Stomach (tissue), 8 donors: ENCODE measurements at regions not wholly inside any gene's neighbourhood (a gene's known extent, or its start where the extent isn't known, plus 50 kb on each side); places are given as distances from the start of the nearest gene placed in this dataset.

Experiments
- DNase-seq, 2 donors: peaks; one replicate each; pipeline versions ENCODE4 v3.0.0 to v3.0.0-alpha.2; 2013 to 2019
- H3K27ac ChIP-seq, 5 donors: fragments of 200-600 bp in 4 of 5; sonication (generic) in 4 of 5; one replicate each; pipeline ENCODE4 v1.5.1; 2013 to 2019; ENCODE audit warnings: mild to moderate bottlenecking in 1 of 5, moderate library complexity in 1 of 5
- H3K27me3 ChIP-seq, 3 donors: fragments of 200-600 bp; sonication (generic); one replicate each; pipeline ENCODE4 v1.5.1; 2017 to 2019; ENCODE audit warnings: mixed run types in 1 of 3
- H3K36me3 ChIP-seq, 4 donors: fragments of 200-600 bp; sonication (generic); 1 replicate in 3 of 4; 2 replicates in 1 of 4; pipeline ENCODE4 v1.5.1; 2016 to 2019
- H3K4me1 ChIP-seq, 4 donors: fragments of 200-600 bp; sonication (generic); one replicate each; pipeline ENCODE4 v1.5.1; 2016 to 2019
- H3K4me3 ChIP-seq, 4 donors: fragments of 200-600 bp; sonication (generic) in 3 of 4; one replicate each; pipeline ENCODE4 v1.5.1; 2016 to 2019; ENCODE audit warnings: mild to moderate bottlenecking in 1 of 4
- H3K9me3 ChIP-seq, 4 donors: fragments of 200-600 bp; sonication (generic); one replicate each; pipeline ENCODE4 v1.5.1; 2016 to 2019
- EP300 ChIP-seq: sonication (generic); formaldehyde crosslinking; IDR thresholded peaks from one replicate; pipeline ENCODE4 v1.6.1; 2017; ENCODE audit warnings: antibody characterized with exemption
- POLR2A ChIP-seq, 4 donors: fragments of 450-650 bp; IDR thresholded peaks; one replicate each; pipeline ENCODE4 v1.6.1; 2016; ENCODE audit warnings: antibody characterized with exemption in 4 of 4, control low read depth in 2 of 4, mild to moderate bottlenecking in 1 of 4, moderate library complexity in 1 of 4
- POLR2AphosphoS5 ChIP-seq, 3 donors: sonication (generic); formaldehyde crosslinking; IDR thresholded peaks; one replicate each; pipeline ENCODE4 v1.6.1; 2016; ENCODE audit warnings: antibody characterized with exemption in 3 of 3
- WGBS, 5 donors: extraction: QIAGEN DNeasy Blood & Tissue Kit in 3 of 5; methylation state at CpG; one replicate each; pipeline versions ENCODE4 v1.1.5 to v1.1.7; 2013 to 2018; 5-methylcytosine and 5-hydroxymethylcytosine counted together
- intact Hi-C: fragments of 100-400 bp; cut with DNase I; formaldehyde crosslinking; loops from one replicate; pipeline ENCODE4 v1.15.1; 2023; ENCODE audit warnings: low total_unique reads
- TF ChIP-seq, protein P1 (sequence below), 7 experiments: fragments of 450-650 bp in 4 of 7; fragments of 200-600 bp in 3 of 7; sonication (generic) in 3 of 7; IDR thresholded peaks; one replicate each; pipeline ENCODE4 v1.5.1; 2016 to 2019; ENCODE audit warnings: antibody characterized with exemption in 7 of 7, control low read depth in 2 of 7, mild to moderate bottlenecking in 1 of 7
- donor health status: healthy with polysubstance abuse.
- donor health status: Bipolar disorder and iron deficiency.
- donor health status: healthy.

DNA sequence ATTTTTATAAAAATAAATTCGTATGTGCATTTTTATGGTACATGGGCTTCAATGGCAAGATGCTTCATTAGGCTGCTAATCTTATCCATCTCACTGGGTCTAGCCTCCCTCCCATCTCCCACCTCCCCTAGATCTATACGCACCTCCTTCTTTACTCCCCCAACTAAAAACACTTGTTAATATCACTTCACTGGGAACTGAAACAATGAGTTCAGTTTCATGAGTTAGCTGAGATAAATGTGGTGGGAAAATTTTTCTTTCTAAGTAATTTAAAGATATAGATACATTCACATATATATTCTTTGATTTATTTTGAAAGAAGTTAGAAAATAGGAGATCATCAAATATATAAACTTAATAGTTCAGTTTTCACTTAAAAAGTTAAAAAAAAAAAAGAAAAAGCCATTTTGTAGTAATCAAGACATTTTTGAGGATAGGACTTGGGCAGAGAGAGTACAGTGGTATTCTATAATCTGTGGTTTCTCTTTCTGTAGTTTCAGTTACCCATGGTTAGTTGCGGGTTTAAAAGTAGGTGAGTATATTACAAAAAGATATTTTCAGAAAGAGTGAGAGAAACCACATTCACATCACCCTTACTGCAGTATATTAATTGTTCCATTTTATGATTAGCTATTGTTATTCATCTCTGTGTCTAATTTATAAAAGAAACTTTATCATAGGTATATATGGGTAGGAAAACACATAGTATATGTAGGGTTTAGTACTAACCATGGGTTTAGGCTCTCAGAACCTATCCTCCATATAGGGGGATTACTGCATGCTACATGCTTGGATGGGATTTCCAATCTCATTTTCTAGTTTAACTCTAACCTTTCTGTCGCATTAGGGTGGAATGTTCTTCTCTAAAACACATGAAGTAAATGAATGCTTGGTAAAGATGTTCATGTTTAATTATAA, 316.0 kb upstream of the CBLB start:
- Histone ChIP-seq H3K4me1 (no peaks in the 10 kb centered on the region), H3K27ac (no peak overlapping the region), H3K36me3 (no peaks in the 10 kb centered on the region), H3K4me3 (no peak overlapping the region), H3K9me3 (no peaks in the 10 kb centered on the region), H3K27me3 (no peaks in the 10 kb centered on the region)
- intact Hi-C loops: no loop called here
- DNase-seq: no peak
- TF ChIP-seq, protein P1, sequence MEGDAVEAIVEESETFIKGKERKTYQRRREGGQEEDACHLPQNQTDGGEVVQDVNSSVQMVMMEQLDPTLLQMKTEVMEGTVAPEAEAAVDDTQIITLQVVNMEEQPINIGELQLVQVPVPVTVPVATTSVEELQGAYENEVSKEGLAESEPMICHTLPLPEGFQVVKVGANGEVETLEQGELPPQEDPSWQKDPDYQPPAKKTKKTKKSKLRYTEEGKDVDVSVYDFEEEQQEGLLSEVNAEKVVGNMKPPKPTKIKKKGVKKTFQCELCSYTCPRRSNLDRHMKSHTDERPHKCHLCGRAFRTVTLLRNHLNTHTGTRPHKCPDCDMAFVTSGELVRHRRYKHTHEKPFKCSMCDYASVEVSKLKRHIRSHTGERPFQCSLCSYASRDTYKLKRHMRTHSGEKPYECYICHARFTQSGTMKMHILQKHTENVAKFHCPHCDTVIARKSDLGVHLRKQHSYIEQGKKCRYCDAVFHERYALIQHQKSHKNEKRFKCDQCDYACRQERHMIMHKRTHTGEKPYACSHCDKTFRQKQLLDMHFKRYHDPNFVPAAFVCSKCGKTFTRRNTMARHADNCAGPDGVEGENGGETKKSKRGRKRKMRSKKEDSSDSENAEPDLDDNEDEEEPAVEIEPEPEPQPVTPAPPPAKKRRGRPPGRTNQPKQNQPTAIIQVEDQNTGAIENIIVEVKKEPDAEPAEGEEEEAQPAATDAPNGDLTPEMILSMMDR (IDR thresholded peaks at IDR 0.05): no peak
- TF ChIP-seq POLR2A (IDR thresholded peaks at IDR 0.05) (no peak), POLR2AphosphoS5 (IDR thresholded peaks at IDR 0.05) (no peak), EP300 (no peak)
- 77 to 89% (median 87%) methylated on average over 4 of the region's 4 CpGs for WGBS, 5 donors

DNA sequence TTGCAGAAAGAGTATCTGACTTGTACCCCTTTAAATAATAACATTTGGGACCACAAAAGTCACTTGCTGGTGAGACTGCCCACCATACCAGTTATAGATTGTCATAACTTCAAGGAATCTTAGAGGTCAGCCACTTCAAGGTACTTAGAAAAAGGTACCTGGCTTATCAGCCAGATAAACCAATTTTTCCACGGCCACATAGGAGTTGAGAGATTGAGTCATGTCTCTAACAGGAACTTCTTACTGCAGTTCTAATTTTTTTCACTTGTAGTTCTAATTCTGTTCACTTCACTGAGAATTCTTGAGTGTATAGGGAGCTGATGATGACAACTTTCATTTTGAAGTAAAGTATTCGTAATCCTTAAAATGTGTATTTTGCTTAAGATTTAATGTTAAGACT, 317.1 kb upstream of the CBLB start:
- DNase-seq: no peak
- 62 to 81% (median 70%) methylated on average over 2 of the region's 2 CpGs for WGBS, 5 donors
- Histone ChIP-seq H3K36me3 (no peaks in the 10 kb centered on the region), H3K27me3 (no peaks in the 10 kb centered on the region), H3K4me1 (no peaks in the 10 kb centered on the region), H3K4me3 (no peak overlapping the region), H3K9me3 (no peaks in the 10 kb centered on the region), H3K27ac (no peak overlapping the region)
- intact Hi-C loops: no loop called here
- TF ChIP-seq POLR2A (IDR thresholded peaks at IDR 0.05) (no peak), POLR2AphosphoS5 (IDR thresholded peaks at IDR 0.05) (no peak), EP300 (no peak)
- TF ChIP-seq, protein P1 (IDR thresholded peaks at IDR 0.05): no peak

- no peaks in the 10 kb centered on the region for H3K36me3 ChIP-seq
- H3K4me3 ChIP-seq: no peak overlapping the region
- intact Hi-C loops: no loop called here
- DNase-seq: no peak
- 64 to 83% (median 75%) methylated on average over 2 of the region's 2 CpGs for WGBS, 5 donors
- TF ChIP-seq EP300 (no peak), POLR2A (IDR thresholded peaks at IDR 0.05) (no peak), POLR2AphosphoS5 (IDR thresholded peaks at IDR 0.05) (no peak)
- TF ChIP-seq, protein P1 (IDR thresholded peaks at IDR 0.05): no peak
- no peaks in the 10 kb centered on the region for H3K4me1 ChIP-seq
- no peak overlapping the region for H3K27ac ChIP-seq
- no peaks in the 10 kb centered on the region for H3K27me3 ChIP-seq
- no peaks in the 10 kb centered on the region for H3K9me3 ChIP-seq
Observed at GRCh38 chr3:106190296-106190695, 321.5 kb upstream of the CBLB start.

GRCh38 chr3:106191211-106191610, 322.4 kb upstream of the CBLB start:
- Histone ChIP-seq H3K4me3 (no peak overlapping the region), H3K27me3 (no peaks in the 10 kb centered on the region), H3K36me3 (no peaks in the 10 kb centered on the region), H3K27ac (no peak overlapping the region), H3K9me3 (no peaks in the 10 kb centered on the region), H3K4me1 (no peaks in the 10 kb centered on the region)
- 80 to 92% (median 91%) methylated on average over 1 of the region's 1 CpG for WGBS, 5 donors
- TF ChIP-seq, protein P1 (IDR thresholded peaks at IDR 0.05): no peak
- intact Hi-C loops: no loop called here
- no peak for DNase-seq
